ENCODE measurements at regions not wholly inside any gene's neighbourhood (a gene's known extent, or its start where the extent isn't known, plus 50 kb on each side); places are given as distances from the start of the nearest gene placed in this dataset.
"Not testable (repeated sequence)": the region's sequence is repeated elsewhere in the genome, so short reads cannot be mapped to it uniquely, and the experiment has no call there.

DNA sequence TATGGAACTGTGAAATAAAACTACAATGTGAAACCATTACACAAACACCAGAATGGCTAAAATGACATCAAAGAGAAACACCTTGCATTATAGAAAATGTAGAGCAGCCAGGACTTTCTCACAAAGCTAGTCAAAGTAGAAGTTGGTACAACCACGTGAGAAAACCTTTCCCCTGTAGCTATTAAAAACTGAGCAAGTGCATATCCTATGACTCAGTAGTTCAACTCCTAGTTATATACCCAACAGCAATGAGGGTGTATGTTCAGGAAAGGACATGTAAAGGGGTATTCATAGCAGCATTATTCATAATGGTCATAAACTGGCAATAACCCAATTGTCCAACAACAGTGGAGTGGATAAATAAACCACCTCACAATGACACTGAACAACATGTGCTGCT lies 177.5 kb upstream of the NUDT10 start:
- DNase-seq (ENCODE audit: low spot score): no peak
- Mint-ChIP-seq H3K27me3 (ENCODE audit: low read depth) (no peaks in the 10 kb centered on the region), H3K4me1 (ENCODE audit: low read depth) (no peaks in the 10 kb centered on the region), H3K36me3 (ENCODE audit: low read depth) (no peaks in the 10 kb centered on the region), H3K4me3 (ENCODE audit: unreplicated experiment) (no peak overlapping the region), H3K27ac (ENCODE audit: unreplicated experiment) (no peak overlapping the region), H3K9me3 (ENCODE audit: low read depth) (peaks cover 18% of the 10 kb centered on the region)
- no peak for TF ChIP-seq CTCF (IDR thresholded peaks at IDR 0.05)

GRCh38 chrX:51155566-51155965 lies 177.1 kb upstream of the NUDT10 start:
- no peak overlapping the region for H3K27ac Mint-ChIP-seq (ENCODE audit: unreplicated experiment)
- no peak for DNase-seq (ENCODE audit: low spot score)
- peaks cover 18% of the 10 kb centered on the region for H3K9me3 Mint-ChIP-seq (ENCODE audit: low read depth)
- H3K36me3 Mint-ChIP-seq (ENCODE audit: low read depth): no peaks in the 10 kb centered on the region
- no peak overlapping the region for H3K4me3 Mint-ChIP-seq (ENCODE audit: unreplicated experiment)
- no peaks in the 10 kb centered on the region for H3K4me1 Mint-ChIP-seq (ENCODE audit: low read depth)
- no peaks in the 10 kb centered on the region for H3K27me3 Mint-ChIP-seq (ENCODE audit: low read depth)
- TF ChIP-seq CTCF (IDR thresholded peaks at IDR 0.05): no peak

GRCh38 chrX:51158231-51158630 lies 174.4 kb upstream of the NUDT10 start:
- no peak for DNase-seq (ENCODE audit: low spot score)
- Mint-ChIP-seq H3K36me3 (ENCODE audit: low read depth) (no peaks in the 10 kb centered on the region), H3K27me3 (ENCODE audit: low read depth) (no peaks in the 10 kb centered on the region), H3K4me1 (ENCODE audit: low read depth) (no peaks in the 10 kb centered on the region), H3K4me3 (ENCODE audit: unreplicated experiment) (no peak overlapping the region), H3K27ac (ENCODE audit: unreplicated experiment) (no peak overlapping the region), H3K9me3 (ENCODE audit: low read depth) (peaks cover 12% of the 10 kb centered on the region)
- no peak for TF ChIP-seq CTCF (IDR thresholded peaks at IDR 0.05)

DNA sequence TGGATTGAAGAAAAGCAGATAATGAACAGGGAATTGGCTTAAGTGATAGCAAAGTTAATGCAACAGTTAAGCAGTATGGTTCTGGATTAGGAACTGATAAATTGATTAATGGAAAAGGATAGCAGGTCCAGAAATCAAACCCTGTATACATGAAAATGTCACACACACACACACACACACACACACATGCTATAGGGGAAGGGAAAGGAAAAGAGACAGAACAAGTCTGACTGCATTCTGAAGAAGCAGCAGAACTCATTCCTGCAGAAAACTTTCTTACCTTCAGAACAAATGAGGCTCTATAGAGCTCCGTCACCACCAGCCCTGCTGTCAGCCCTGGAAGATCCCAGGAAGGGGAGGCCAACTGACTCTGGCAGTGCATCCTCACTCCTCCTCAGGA lies 173.2 kb upstream of the NUDT10 start:
- not testable (repeated sequence) for DNase-seq (ENCODE audit: low spot score); H3K27me3 Mint-ChIP-seq (ENCODE audit: low read depth); H3K4me3 Mint-ChIP-seq (ENCODE audit: unreplicated experiment); H3K36me3 Mint-ChIP-seq (ENCODE audit: low read depth); H3K27ac Mint-ChIP-seq (ENCODE audit: unreplicated experiment); H3K4me1 Mint-ChIP-seq (ENCODE audit: low read depth)
- H3K9me3 Mint-ChIP-seq (ENCODE audit: low read depth): peaks cover 11% of the 10 kb centered on the region

GRCh38 chrX:51163730-51164129 lies 168.9 kb upstream of the NUDT10 start:
- DNase-seq (ENCODE audit: low spot score): no peak
- Mint-ChIP-seq H3K4me3 (ENCODE audit: unreplicated experiment) (no peak overlapping the region), H3K4me1 (ENCODE audit: low read depth) (no peaks in the 10 kb centered on the region)

DNA sequence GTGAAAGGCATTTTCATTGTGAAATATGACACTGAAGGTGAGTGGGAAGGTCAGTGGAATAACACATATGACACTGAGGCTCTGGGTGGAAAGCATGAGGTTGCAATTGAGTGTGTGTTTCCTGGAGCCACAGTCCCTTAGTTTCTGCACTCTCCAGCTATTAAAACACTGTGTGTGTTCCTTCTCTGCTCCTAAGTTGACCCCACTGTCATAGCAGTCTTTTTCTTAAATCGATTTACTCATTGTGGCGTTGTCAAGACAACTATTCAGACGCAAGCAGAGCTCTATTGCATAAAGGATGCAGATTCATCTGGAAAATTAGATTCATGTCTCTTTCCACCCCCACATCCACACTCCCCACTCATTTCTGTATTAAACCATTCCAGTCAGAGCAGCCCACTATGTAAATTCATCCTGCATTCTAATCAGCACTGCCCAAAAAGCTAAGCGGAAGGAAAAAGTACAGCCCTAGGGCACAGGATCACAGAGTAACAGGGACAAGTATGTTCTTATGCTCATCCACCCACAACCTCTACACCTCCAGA lies 154.2 kb upstream of the NUDT10 start:
- DNase-seq (ENCODE audit: low spot score); H3K27me3 Mint-ChIP-seq (ENCODE audit: low read depth); H3K9me3 Mint-ChIP-seq (ENCODE audit: low read depth); H3K4me3 Mint-ChIP-seq (ENCODE audit: unreplicated experiment); H3K36me3 Mint-ChIP-seq (ENCODE audit: low read depth); H3K4me1 Mint-ChIP-seq (ENCODE audit: low read depth); H3K27ac Mint-ChIP-seq (ENCODE audit: unreplicated experiment): not testable (repeated sequence)

More at GRCh38 chrX:51163730-51164129, 168.9 kb upstream of the NUDT10 start:
- TF ChIP-seq CTCF (IDR thresholded peaks at IDR 0.05): no peak
- H3K27ac Mint-ChIP-seq (ENCODE audit: unreplicated experiment): no peak overlapping the region
- no peaks in the 10 kb centered on the region for H3K36me3 Mint-ChIP-seq (ENCODE audit: low read depth)
- no peaks in the 10 kb centered on the region for H3K27me3 Mint-ChIP-seq (ENCODE audit: low read depth)
- peaks cover 5% of the 10 kb centered on the region for H3K9me3 Mint-ChIP-seq (ENCODE audit: low read depth)

DNA sequence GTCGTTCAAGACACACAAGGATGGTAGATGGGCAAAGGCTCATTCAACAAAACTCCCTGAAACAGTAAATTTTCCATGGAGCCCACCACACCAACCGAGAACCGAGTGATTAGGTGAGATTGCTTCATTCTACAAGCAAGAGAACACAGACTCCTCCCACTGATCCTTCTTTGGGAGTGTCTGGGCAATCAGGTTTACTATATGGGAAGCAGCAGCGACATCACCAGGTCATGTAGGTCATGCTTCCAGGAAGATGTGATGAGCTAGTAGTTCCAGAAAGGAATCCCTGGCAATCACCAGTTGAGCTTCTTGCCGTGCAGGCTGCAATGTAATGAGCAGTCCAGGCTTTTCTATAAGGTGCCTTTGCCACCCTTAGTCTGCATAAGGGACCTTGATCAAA lies 152.8 kb upstream of the NUDT10 start:
- not testable (repeated sequence) for H3K27ac Mint-ChIP-seq (ENCODE audit: unreplicated experiment); H3K9me3 Mint-ChIP-seq (ENCODE audit: low read depth); H3K27me3 Mint-ChIP-seq (ENCODE audit: low read depth); H3K4me1 Mint-ChIP-seq (ENCODE audit: low read depth); DNase-seq (ENCODE audit: low spot score); H3K36me3 Mint-ChIP-seq (ENCODE audit: low read depth); H3K4me3 Mint-ChIP-seq (ENCODE audit: unreplicated experiment)
